ENCODE measurements at regions not wholly inside any gene's neighbourhood (a gene's known extent, or its start where the extent isn't known, plus 50 kb on each side); places are given as distances from the start of the nearest gene placed in this dataset.
"Not testable (repeated sequence)": the region's sequence is repeated elsewhere in the genome, so short reads cannot be mapped to it uniquely, and the experiment has no call there.

GRCh38 chr2:116167107-116167506 is 1647.4 kb upstream of the DDX18 start:
- Mint-ChIP-seq H3K36me3 (no peaks in the 10 kb centered on the region), H3K4me1 (no peaks in the 10 kb centered on the region), H3K9me3 (peaks cover 21% of the 10 kb centered on the region), H3K27ac (no peak overlapping the region), H3K4me3 (no peak overlapping the region)
- DNase-seq (ENCODE audit: low spot score in 2 of 2) (no peak), ATAC-seq (no peak)

- Mint-ChIP-seq H3K4me1 (no peaks in the 10 kb centered on the region), H3K27ac (no peak overlapping the region), H3K4me3 (no peak overlapping the region), H3K9me3 (peaks cover 22% of the 10 kb centered on the region), H3K36me3 (no peaks in the 10 kb centered on the region)
- DNase-seq (ENCODE audit: low spot score in 2 of 2) (no peak), ATAC-seq (no peak)
Measured at GRCh38 chr2:116180072-116180471, 1634.4 kb upstream of the DDX18 start.

- not testable (repeated sequence) for ATAC-seq; H3K4me3 Mint-ChIP-seq; H3K36me3 Mint-ChIP-seq; DNase-seq (ENCODE audit: low spot score in 2 of 2); H3K27ac Mint-ChIP-seq; H3K4me1 Mint-ChIP-seq
- peaks cover 29% of the 10 kb centered on the region for H3K9me3 Mint-ChIP-seq
Measured at GRCh38 chr2:116190684-116191083, 1623.8 kb upstream of the DDX18 start.

- peaks cover 20% of the 10 kb centered on the region for H3K9me3 Mint-ChIP-seq
- H3K36me3 Mint-ChIP-seq: no peaks in the 10 kb centered on the region
- no peak overlapping the region for H3K4me3 Mint-ChIP-seq
Measured at GRCh38 chr2:116200086-116200485, 1614.4 kb upstream of the DDX18 start.

GRCh38 chr2:116211719-116212118 is 1602.8 kb upstream of the DDX18 start:
- H3K36me3 Mint-ChIP-seq: no peaks in the 10 kb centered on the region
- no peak for DNase-seq (ENCODE audit: low spot score in 2 of 2)
- no peak for ATAC-seq
- peaks cover 18% of the 10 kb centered on the region for H3K9me3 Mint-ChIP-seq
- no peaks in the 10 kb centered on the region for H3K4me1 Mint-ChIP-seq
- no peak overlapping the region for H3K4me3 Mint-ChIP-seq
- H3K27ac Mint-ChIP-seq: no peak overlapping the region

More at GRCh38 chr2:116200086-116200485, 1614.4 kb upstream of the DDX18 start:
- no peak overlapping the region for H3K27ac Mint-ChIP-seq
- no peak for ATAC-seq
- no peak for DNase-seq (ENCODE audit: low spot score in 2 of 2)
- H3K4me1 Mint-ChIP-seq: no peaks in the 10 kb centered on the region

GRCh38 chr2:116222793-116223192 is 1591.7 kb upstream of the DDX18 start:
- Mint-ChIP-seq H3K9me3 (peaks cover 13% of the 10 kb centered on the region), H3K36me3 (no peaks in the 10 kb centered on the region), H3K4me3 (no peak overlapping the region), H3K4me1 (no peaks in the 10 kb centered on the region), H3K27ac (no peak overlapping the region)
- no peak for DNase-seq (ENCODE audit: low spot score in 2 of 2)
- no peak for ATAC-seq

GRCh38 chr2:116223912-116224311 is 1590.6 kb upstream of the DDX18 start:
- Mint-ChIP-seq H3K27ac (no peak overlapping the region), H3K4me1 (no peaks in the 10 kb centered on the region), H3K4me3 (no peak overlapping the region), H3K9me3 (peaks cover 22% of the 10 kb centered on the region), H3K36me3 (no peaks in the 10 kb centered on the region)
- ATAC-seq (peak; percentile 31), DNase-seq (ENCODE audit: low spot score in 2 of 2) (no peak)

- H3K27ac Mint-ChIP-seq: no peak overlapping the region
- DNase-seq (ENCODE audit: low spot score in 2 of 2) (no peak), ATAC-seq (no peak)
- H3K4me3 Mint-ChIP-seq: no peak overlapping the region
- no peaks in the 10 kb centered on the region for H3K4me1 Mint-ChIP-seq
- H3K36me3 Mint-ChIP-seq: no peaks in the 10 kb centered on the region
- H3K9me3 Mint-ChIP-seq: peaks cover 19% of the 10 kb centered on the region
Measured at GRCh38 chr2:116224610-116225009, 1589.9 kb upstream of the DDX18 start.

GRCh38 chr2:116238511-116238910 is 1576.0 kb upstream of the DDX18 start:
- Mint-ChIP-seq H3K9me3 (peaks cover 12% of the 10 kb centered on the region), H3K4me3 (no peak overlapping the region), H3K27ac (no peak overlapping the region)

GRCh38 chr2:116250376-116250775 is 1564.1 kb upstream of the DDX18 start:
- no peak for ATAC-seq
- no peak overlapping the region for H3K27ac Mint-ChIP-seq
- H3K9me3 Mint-ChIP-seq: peaks cover 25% of the 10 kb centered on the region
- H3K36me3 Mint-ChIP-seq: no peaks in the 10 kb centered on the region
- DNase-seq (ENCODE audit: low spot score in 2 of 2): no peak
- H3K4me3 Mint-ChIP-seq: no peak overlapping the region
- no peaks in the 10 kb centered on the region for H3K4me1 Mint-ChIP-seq

More at GRCh38 chr2:116238511-116238910, 1576.0 kb upstream of the DDX18 start:
- Mint-ChIP-seq H3K4me1 (no peaks in the 10 kb centered on the region), H3K36me3 (no peaks in the 10 kb centered on the region)
- ATAC-seq (no peak), DNase-seq (ENCODE audit: low spot score in 2 of 2) (no peak)

GRCh38 chr2:116264872-116265271 is 1549.6 kb upstream of the DDX18 start:
- ATAC-seq: no peak
- H3K4me3 Mint-ChIP-seq: no peak overlapping the region
- no peaks in the 10 kb centered on the region for H3K36me3 Mint-ChIP-seq
- H3K27ac Mint-ChIP-seq: no peak overlapping the region
- no peak for DNase-seq (ENCODE audit: low spot score in 2 of 2)
- H3K4me1 Mint-ChIP-seq: no peaks in the 10 kb centered on the region
- H3K9me3 Mint-ChIP-seq: peaks cover 26% of the 10 kb centered on the region

- ATAC-seq (no peak), DNase-seq (ENCODE audit: low spot score in 2 of 2) (no peak)
- Mint-ChIP-seq H3K27ac (no peak overlapping the region), H3K9me3 (peaks cover 20% of the 10 kb centered on the region), H3K4me1 (no peaks in the 10 kb centered on the region), H3K36me3 (no peaks in the 10 kb centered on the region), H3K4me3 (no peak overlapping the region)
Measured at GRCh38 chr2:116269040-116269439, 1545.5 kb upstream of the DDX18 start.

- Mint-ChIP-seq H3K9me3 (peaks cover 10% of the 10 kb centered on the region), H3K36me3 (no peaks in the 10 kb centered on the region), H3K27ac (no peak overlapping the region), H3K4me1 (no peaks in the 10 kb centered on the region), H3K4me3 (no peak overlapping the region)
- no peak for DNase-seq (ENCODE audit: low spot score in 2 of 2)
- no peak for ATAC-seq
Measured at GRCh38 chr2:116304328-116304727, 1510.2 kb upstream of the DDX18 start.

GRCh38 chr2:116317111-116317510 is 1497.4 kb upstream of the DDX18 start:
- Mint-ChIP-seq H3K27ac (no peak overlapping the region), H3K4me1 (no peaks in the 10 kb centered on the region), H3K36me3 (no peaks in the 10 kb centered on the region), H3K9me3 (peaks cover 35% of the 10 kb centered on the region), H3K4me3 (no peak overlapping the region)
- DNase-seq (ENCODE audit: low spot score in 2 of 2) (no peak), ATAC-seq (no peak)

GRCh38 chr2:116318551-116318950 is 1495.9 kb upstream of the DDX18 start:
- not testable (repeated sequence) for H3K36me3 Mint-ChIP-seq; H3K27ac Mint-ChIP-seq; H3K4me1 Mint-ChIP-seq; ATAC-seq; DNase-seq (ENCODE audit: low spot score in 2 of 2); H3K4me3 Mint-ChIP-seq
- H3K9me3 Mint-ChIP-seq: peaks cover 35% of the 10 kb centered on the region

- no peaks in the 10 kb centered on the region for H3K4me1 Mint-ChIP-seq
- DNase-seq (ENCODE audit: low spot score in 2 of 2) (no peak), ATAC-seq (no peak)
- no peak overlapping the region for H3K27ac Mint-ChIP-seq
- H3K9me3 Mint-ChIP-seq: peaks cover 36% of the 10 kb centered on the region
- H3K4me3 Mint-ChIP-seq: no peak overlapping the region
- H3K36me3 Mint-ChIP-seq: no peaks in the 10 kb centered on the region
Measured at GRCh38 chr2:116319001-116319400, 1495.5 kb upstream of the DDX18 start.

GRCh38 chr2:116319935-116320334 is 1494.6 kb upstream of the DDX18 start:
- H3K4me1 Mint-ChIP-seq: no peaks in the 10 kb centered on the region

More at GRCh38 chr2:116319935-116320334, 1494.6 kb upstream of the DDX18 start:
- no peaks in the 10 kb centered on the region for H3K36me3 Mint-ChIP-seq
- ATAC-seq: no peak
- no peak overlapping the region for H3K4me3 Mint-ChIP-seq
- H3K9me3 Mint-ChIP-seq: peaks cover 34% of the 10 kb centered on the region
- H3K27ac Mint-ChIP-seq: no peak overlapping the region
- no peak for DNase-seq (ENCODE audit: low spot score in 2 of 2)
